ENCODE measurements at regions not wholly inside any gene's neighbourhood (a gene's known extent, or its start where the extent isn't known, plus 50 kb on each side); places are given as distances from the start of the nearest gene placed in this dataset.

- Mint-ChIP-seq H3K36me3 (ENCODE audit: unreplicated experiment) (no peaks in the 10 kb centered on the region), H3K27ac (ENCODE audit: unreplicated experiment) (no peak overlapping the region), H3K4me3 (ENCODE audit: unreplicated experiment) (no peak overlapping the region), H3K4me1 (ENCODE audit: low read depth, unreplicated experiment) (no peaks in the 10 kb centered on the region), H3K9me3 (ENCODE audit: unreplicated experiment) (no peaks in the 10 kb centered on the region), H3K27me3 (ENCODE audit: unreplicated experiment) (no peaks in the 10 kb centered on the region)
- DNase-seq = no peak
- TF ChIP-seq CTCF (IDR thresholded peaks at IDR 0.05; ENCODE audit: partially characterized antibody, unreplicated experiment) = no peak
These were observed 1088.6 kb upstream of the C9orf72 start for GRCh38 chr9:28661853-28662252.

- H3K36me3 Mint-ChIP-seq (ENCODE audit: unreplicated experiment) = no peaks in the 10 kb centered on the region
- no peaks in the 10 kb centered on the region for H3K4me1 Mint-ChIP-seq (ENCODE audit: low read depth, unreplicated experiment)
- H3K27me3 Mint-ChIP-seq (ENCODE audit: unreplicated experiment) = no peaks in the 10 kb centered on the region
- H3K4me3 Mint-ChIP-seq (ENCODE audit: unreplicated experiment) = no peak overlapping the region
- H3K27ac Mint-ChIP-seq (ENCODE audit: unreplicated experiment) = no peak overlapping the region
- no peaks in the 10 kb centered on the region for H3K9me3 Mint-ChIP-seq (ENCODE audit: unreplicated experiment)
- no peak for DNase-seq
- no peak for TF ChIP-seq CTCF (IDR thresholded peaks at IDR 0.05; ENCODE audit: partially characterized antibody, unreplicated experiment)
These were observed 1089.4 kb upstream of the C9orf72 start for GRCh38 chr9:28662675-28663074.

GRCh38 chr9:28668158-28668557 is 1094.9 kb upstream of the C9orf72 start:
- DNase-seq = no peak
- Mint-ChIP-seq H3K4me1 (ENCODE audit: low read depth, unreplicated experiment) (no peaks in the 10 kb centered on the region), H3K27ac (ENCODE audit: unreplicated experiment) (no peak overlapping the region), H3K36me3 (ENCODE audit: unreplicated experiment) (no peaks in the 10 kb centered on the region), H3K9me3 (ENCODE audit: unreplicated experiment) (no peaks in the 10 kb centered on the region), H3K27me3 (ENCODE audit: unreplicated experiment) (peaks cover 2% of the 10 kb centered on the region), H3K4me3 (ENCODE audit: unreplicated experiment) (no peak overlapping the region)
- no peak for TF ChIP-seq CTCF (IDR thresholded peaks at IDR 0.05; ENCODE audit: partially characterized antibody, unreplicated experiment)

- H3K27me3 Mint-ChIP-seq (ENCODE audit: unreplicated experiment) = peaks cover 2% of the 10 kb centered on the region
- H3K27ac Mint-ChIP-seq (ENCODE audit: unreplicated experiment) = no peak overlapping the region
- H3K9me3 Mint-ChIP-seq (ENCODE audit: unreplicated experiment) = no peaks in the 10 kb centered on the region
- no peaks in the 10 kb centered on the region for H3K4me1 Mint-ChIP-seq (ENCODE audit: low read depth, unreplicated experiment)
- no peaks in the 10 kb centered on the region for H3K36me3 Mint-ChIP-seq (ENCODE audit: unreplicated experiment)
- H3K4me3 Mint-ChIP-seq (ENCODE audit: unreplicated experiment) = no peak overlapping the region
- no peak for TF ChIP-seq CTCF (IDR thresholded peaks at IDR 0.05; ENCODE audit: partially characterized antibody, unreplicated experiment)
- no peak for DNase-seq
These were observed 1097.7 kb upstream of the C9orf72 start for GRCh38 chr9:28671000-28671399.

GRCh38 chr9:28678097-28678496 is 1104.8 kb upstream of the C9orf72 start:
- H3K27ac Mint-ChIP-seq (ENCODE audit: unreplicated experiment) = no peak overlapping the region
- no peak for TF ChIP-seq CTCF (IDR thresholded peaks at IDR 0.05; ENCODE audit: partially characterized antibody, unreplicated experiment)
- no peaks in the 10 kb centered on the region for H3K9me3 Mint-ChIP-seq (ENCODE audit: unreplicated experiment)
- DNase-seq = no peak
- no peaks in the 10 kb centered on the region for H3K36me3 Mint-ChIP-seq (ENCODE audit: unreplicated experiment)
- H3K4me3 Mint-ChIP-seq (ENCODE audit: unreplicated experiment) = no peak overlapping the region
- no peaks in the 10 kb centered on the region for H3K4me1 Mint-ChIP-seq (ENCODE audit: low read depth, unreplicated experiment)
- no peaks in the 10 kb centered on the region for H3K27me3 Mint-ChIP-seq (ENCODE audit: unreplicated experiment)
